HG03565 (cell line): ENCODE measurements at regions not wholly inside any gene's neighbourhood (a gene's known extent, or its start where the extent isn't known, plus 50 kb on each side); places are given as distances from the start of the nearest gene placed in this dataset.

ENCODE experiments used
- ATAC-seq: cut with Tn5 transposase; IDR thresholded peaks from one replicate; pipeline ENCODE4 v1.9.1; 2021; ENCODE audit warnings: mild to moderate bottlenecking, moderate library complexity; ENCODE audit not compliant: unreplicated experiment

- no peak for ATAC-seq
These were observed 191.3 kb downstream of the FGFR2 start for GRCh38 chr10:121406823-121407545.

GRCh38 chr10:121409466-121410104, 188.7 kb downstream of the FGFR2 start:
- ATAC-seq = no peak

GRCh38 chr10:121411004-121411403, 187.2 kb downstream of the FGFR2 start:
- ATAC-seq = no peak

DNA sequence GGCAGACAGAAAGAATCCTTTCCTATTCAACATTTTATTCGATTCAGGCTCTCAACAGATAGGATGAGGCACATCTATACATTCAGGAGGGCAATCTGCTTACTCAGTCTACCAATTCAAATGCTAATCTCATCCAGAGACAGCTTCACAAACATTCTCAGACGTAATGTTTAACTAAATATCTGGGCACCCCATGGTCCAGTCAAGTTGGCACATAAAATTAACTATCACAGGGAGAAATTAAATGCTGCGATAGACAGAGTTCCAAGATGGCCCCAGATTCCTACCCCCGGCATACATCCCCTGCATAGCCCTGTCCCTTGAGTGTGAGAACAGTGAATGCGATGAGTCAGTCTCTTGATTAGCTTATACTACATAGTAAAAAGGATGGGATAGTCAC, 184.3 kb downstream of the FGFR2 start:
- ATAC-seq = no peak

DNA sequence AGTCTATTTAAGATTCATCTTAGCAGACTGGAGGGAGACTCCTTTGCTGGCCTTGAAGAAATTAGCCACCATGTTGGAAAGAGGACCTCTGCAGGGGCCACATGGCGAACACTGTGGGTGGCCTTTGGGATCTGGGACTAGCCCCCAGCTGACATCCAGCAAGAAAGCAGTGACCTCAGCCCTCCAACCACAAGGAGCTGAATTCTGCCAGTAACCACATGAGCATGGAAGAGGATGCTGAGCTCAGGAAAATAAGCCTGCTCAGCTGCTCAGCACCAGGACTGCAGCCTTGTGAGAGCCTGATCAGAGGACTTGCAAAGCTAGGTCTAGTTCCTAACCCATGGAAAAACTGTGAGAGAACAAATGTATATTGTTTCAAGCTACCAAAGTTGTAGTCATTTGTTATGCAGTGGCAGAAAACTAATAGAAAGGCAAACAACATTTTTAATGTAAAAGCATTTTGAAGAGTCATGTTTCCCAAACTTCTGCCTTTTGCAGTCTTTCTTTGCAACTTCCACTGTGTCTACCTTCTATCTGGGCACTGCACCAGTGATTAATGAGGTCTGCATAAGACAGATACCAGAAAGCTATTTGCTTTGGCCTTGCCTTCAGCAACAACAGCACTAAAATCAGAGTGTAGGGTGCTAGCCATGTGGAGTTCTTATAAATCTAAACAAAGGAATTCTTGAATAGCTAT, 183.7 kb downstream of the FGFR2 start:
- ATAC-seq = no peak

- ATAC-seq = no peak
These were observed 183.2 kb downstream of the FGFR2 start for GRCh38 chr10:121415063-121415399.

DNA sequence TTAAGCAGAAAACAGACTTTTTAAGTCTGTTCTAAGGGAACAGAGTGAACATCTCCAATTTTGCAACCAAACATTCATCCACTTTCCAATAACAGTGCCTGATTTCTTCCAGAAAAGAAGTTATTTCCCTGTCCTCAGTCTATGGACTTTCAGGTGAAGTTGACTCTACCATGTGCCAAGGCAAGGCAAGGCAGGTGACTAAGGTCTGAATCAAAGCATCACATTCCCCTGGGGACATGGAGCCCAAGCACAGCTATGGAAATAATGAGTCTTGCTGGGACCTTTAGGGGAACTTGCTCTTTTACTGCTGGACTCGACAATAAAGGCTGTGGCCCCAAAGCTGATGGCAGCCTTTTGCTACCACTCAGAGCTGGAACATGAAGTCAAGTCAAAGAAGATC, 182.2 kb downstream of the FGFR2 start:
- ATAC-seq = no peak

- no peak for ATAC-seq
These were observed 180.9 kb downstream of the FGFR2 start for GRCh38 chr10:121417298-121417697.

- ATAC-seq = no peak
These were observed 180.0 kb downstream of the FGFR2 start for GRCh38 chr10:121418126-121418777.

- ATAC-seq = no peak
These were observed 178.2 kb downstream of the FGFR2 start for GRCh38 chr10:121420006-121420405.

DNA sequence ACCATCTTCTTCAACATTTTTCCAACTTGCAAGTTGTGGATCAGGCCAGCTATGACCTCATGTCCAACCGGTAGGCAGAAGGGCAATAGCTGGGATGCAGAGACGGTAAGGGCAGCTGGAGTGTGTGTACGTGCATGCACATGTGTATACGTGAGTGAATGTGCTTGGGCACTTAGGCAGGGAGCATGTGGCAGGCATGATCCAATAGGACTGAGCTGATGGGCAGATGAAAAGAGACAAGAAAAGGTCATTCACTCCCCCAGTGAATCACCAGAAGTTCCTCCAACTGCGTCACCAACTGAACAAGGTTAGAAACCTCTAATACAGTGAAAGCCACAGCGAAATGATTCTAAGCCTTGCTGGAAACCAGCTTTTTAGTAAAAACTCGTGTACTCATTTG, 176.1 kb downstream of the FGFR2 start:
- ATAC-seq = no peak

GRCh38 chr10:121425623-121426022, 172.6 kb downstream of the FGFR2 start:
- no peak for ATAC-seq

GRCh38 chr10:121426307-121426706, 171.9 kb downstream of the FGFR2 start:
- ATAC-seq = no peak
